SU-DHL-6 (cell line): ENCODE measurements at regions not wholly inside any gene's neighbourhood (a gene's known extent, or its start where the extent isn't known, plus 50 kb on each side); places are given as distances from the start of the nearest gene placed in this dataset.
"Not testable (repeated sequence)": the region's sequence is repeated elsewhere in the genome, so short reads cannot be mapped to it uniquely, and the experiment has no call there.

Experiments used
- H2AFZ ChIP-seq: fragments of 200-600 bp; sonication (generic); 2 replicates; pipeline ENCODE4 v1.6.1; 2014; ENCODE audit warnings: low read depth, mild to moderate bottlenecking, moderate library complexity, mixed read lengths, antibody characterized with exemption, low read length; ENCODE audit not compliant: severe bottlenecking
- H3F3A ChIP-seq: fragments of 200-600 bp; shearing (Covaris generic); 2 replicates; pipeline ENCODE4 v1.6.0; 2016; ENCODE audit warnings: antibody characterized with exemption, mild to moderate bottlenecking; ENCODE audit not compliant: insufficient read depth
- H3K27ac ChIP-seq: fragments of 200-600 bp; sonication (generic); 2 replicates; pipeline ENCODE4 v1.5.1; 2016; ENCODE audit warnings: low read depth, mild to moderate bottlenecking, low read length, moderate library complexity, mixed read lengths
- H3K27me3 ChIP-seq: fragments of 200-600 bp; sonication (generic), shearing (Covaris generic); 2 replicates; pipeline ENCODE4 v1.6.0; 2014; ENCODE audit warnings: mild to moderate bottlenecking, low read length
- H3K36me3 ChIP-seq: fragments of 200-600 bp; sonication (generic); 2 replicates; pipeline ENCODE4 v1.6.1; 2014; ENCODE audit warnings: mild to moderate bottlenecking, low read length, mixed read lengths
- H3K4me2 ChIP-seq: fragments of 300-600, 200-600 bp; shearing (Covaris generic), sonication (generic); 2 replicates; pipeline ENCODE4 v1.6.0; 2014; ENCODE audit warnings: low read length, low read depth, mild to moderate bottlenecking; ENCODE audit not compliant: poor library complexity, severe bottlenecking
- H3K4me3 ChIP-seq: fragments of 200-600 bp; sonication (generic); 2 replicates; pipeline ENCODE4 v1.5.1; 2014; ENCODE audit warnings: antibody characterized with exemption, low read length, mild to moderate bottlenecking, mixed read lengths; ENCODE audit not compliant: insufficient read depth, poor library complexity, severe bottlenecking
- H3K79me2 ChIP-seq: fragments of 200-600 bp; sonication (generic); 2 replicates; pipeline ENCODE4 v1.6.1; 2014; ENCODE audit warnings: mild to moderate bottlenecking, low read length, moderate library complexity; ENCODE audit not compliant: insufficient read depth
- H3K9ac ChIP-seq: fragments of 200-600 bp; sonication (generic); 2 replicates; pipeline ENCODE4 v1.7.0; 2014; ENCODE audit warnings: mild to moderate bottlenecking, low read length
- H3K9me2 ChIP-seq: fragments of 200-600 bp; sonication (generic); replicated peaks from 2 replicates; pipeline ENCODE4 v1.6.1; 2014; ENCODE audit warnings: low read length; ENCODE audit not compliant: insufficient read depth
- H3K9me3 ChIP-seq: fragments of 200-600 bp; sonication (generic); 2 replicates; pipeline ENCODE4 v1.6.1; 2014; ENCODE audit warnings: low read length, mixed read lengths; ENCODE audit not compliant: insufficient read depth
- H4K20me1 ChIP-seq: fragments of 200-600 bp; sonication (generic); 2 replicates; pipeline ENCODE4 v1.6.1; 2014; ENCODE audit warnings: low read depth, mild to moderate bottlenecking, antibody characterized with exemption, low read length, moderate library complexity, mixed read lengths
- CTCF ChIP-seq: fragments of 200-600 bp; sonication (generic); IDR thresholded peaks from one replicate; pipeline ENCODE4 v1.5.1; 2017; ENCODE audit warnings: antibody characterized with exemption, mild to moderate bottlenecking, low read length, moderate library complexity; ENCODE audit not compliant: insufficient read depth, poor library complexity, severe bottlenecking
- EZH2phosphoT487 ChIP-seq: fragments of 200-600 bp; sonication (generic), shearing (Covaris generic); conservative IDR thresholded peaks from 2 replicates; pipeline ENCODE4 v1.6.1; 2018; ENCODE audit warnings: mild to moderate bottlenecking, antibody characterized with exemption, low read length, moderate library complexity, mixed read lengths

- not testable (repeated sequence) for H3K4me3 ChIP-seq, H3K4me2 ChIP-seq, H2AFZ ChIP-seq, H3K27me3 ChIP-seq, H3K9me3 ChIP-seq, H3K9ac ChIP-seq, H3F3A ChIP-seq, H3K79me2 ChIP-seq, H3K9me2 ChIP-seq, H3K36me3 ChIP-seq, H3K27ac ChIP-seq, H4K20me1 ChIP-seq
Observed at GRCh38 chr7:56697058-56697457, 435.2 kb downstream of the ZNF479 start.

GRCh38 chr7:56686276-56686859, 445.9 kb downstream of the ZNF479 start:
- no peaks in the 10 kb centered on the region for H4K20me1 ChIP-seq
- peaks cover 5% of the 10 kb centered on the region; the same call in 1 of the 2 replicates for H3K36me3 ChIP-seq
- no peak overlapping the region for H2AFZ ChIP-seq
- H3K9ac ChIP-seq: no peak overlapping the region
- no peak overlapping the region for H3K4me2 ChIP-seq
- no peaks in the 10 kb centered on the region for H3K79me2 ChIP-seq
- no peak overlapping the region for H3K27ac ChIP-seq
- peaks cover 27% of the 10 kb centered on the region; the same call in 1 of the 2 replicates for H3K9me3 ChIP-seq
- no peaks in the 10 kb centered on the region for H3F3A ChIP-seq
- TF ChIP-seq CTCF (no peak), EZH2phosphoT487 (no peak)
- H3K4me3 ChIP-seq: no peak overlapping the region
- no peaks in the 10 kb centered on the region for H3K9me2 ChIP-seq
- H3K27me3 ChIP-seq: no peaks in the 10 kb centered on the region

GRCh38 chr7:56639173-56639746, 493.0 kb downstream of the ZNF479 start:
- Histone ChIP-seq H3K4me3 (no peak overlapping the region), H3K79me2 (no peaks in the 10 kb centered on the region), H3K9me3 (peaks cover 45% of the 10 kb centered on the region), H2AFZ (no peak overlapping the region), H3K9ac (no peak overlapping the region), H3K36me3 (no peaks in the 10 kb centered on the region), H3K4me2 (no peak overlapping the region), H3K27ac (no peak overlapping the region), H3K9me2 (no peaks in the 10 kb centered on the region), H3K27me3 (no peaks in the 10 kb centered on the region), H3F3A (no peaks in the 10 kb centered on the region), H4K20me1 (no peaks in the 10 kb centered on the region)
- TF ChIP-seq EZH2phosphoT487: no peak
- no peak for TF ChIP-seq CTCF

GRCh38 chr7:56609852-56610355, 493.7 kb upstream of the NUPR2 start:
- Histone ChIP-seq H3K9me3 (peaks cover 4% of the 10 kb centered on the region; the same call in 1 of the 2 replicates), H3K9me2 (no peaks in the 10 kb centered on the region), H3K79me2 (no peaks in the 10 kb centered on the region), H3F3A (no peaks in the 10 kb centered on the region), H2AFZ (no peak overlapping the region), H3K4me2 (no peak overlapping the region), H3K36me3 (no peaks in the 10 kb centered on the region), H4K20me1 (no peaks in the 10 kb centered on the region), H3K27me3 (no peaks in the 10 kb centered on the region), H3K9ac (no peak overlapping the region), H3K27ac (no peak overlapping the region), H3K4me3 (no peak overlapping the region)
- no peak for TF ChIP-seq CTCF
- no peak for TF ChIP-seq EZH2phosphoT487
